Thoracic aorta (tissue), 2 donors: ENCODE measurements at regions not wholly inside any gene's neighbourhood (a gene's known extent, or its start where the extent isn't known, plus 50 kb on each side); places are given as distances from the start of the nearest gene placed in this dataset.

Experiments
- ATAC-seq: fragments of 150-250 bp; one replicate; pipeline ENCODE4 v1.8.0; 2017; ENCODE audit warnings: low read depth; ENCODE audit not compliant: insufficient number of reproducible peaks, low FRiP score
- DNase-seq: peaks from one replicate; pipeline ENCODE4 v3.0.0-alpha.2; 2020; ENCODE audit warnings: low spot score
- H3K27ac ChIP-seq, 2 donors: fragments of 200-600 bp; sonication (generic); 1 replicate in 1 of 2; 2 replicates in 1 of 2; pipeline ENCODE4 v1.5.1; 2016; ENCODE audit warnings: mild to moderate bottlenecking in 2 of 2, moderate library complexity in 2 of 2
- H3K27me3 ChIP-seq: fragments of 200-600 bp; sonication (generic); replicated peaks from 2 replicates; pipeline ENCODE4 v1.6.0; 2016; ENCODE audit warnings: mild to moderate bottlenecking; ENCODE audit not compliant: insufficient read depth
- H3K36me3 ChIP-seq: fragments of 200-600 bp; sonication (generic); one replicate; pipeline ENCODE4 v1.5.1; 2016
- H3K4me1 ChIP-seq, 2 donors: fragments of 200-600 bp; sonication (generic); 1 replicate in 1 of 2; 2 replicates in 1 of 2; pipeline versions ENCODE4 v1.5.1 to v1.6.0; 2016; ENCODE audit warnings: low read depth in 2 of 2, mild to moderate bottlenecking in 1 of 2; ENCODE audit not compliant: control insufficient read depth in 1 of 2
- H3K4me3 ChIP-seq: fragments of 200-600 bp; sonication (generic); 2 replicates; pipeline ENCODE4 v1.5.1; 2016; ENCODE audit warnings: mild to moderate bottlenecking
- H3K9me3 ChIP-seq: fragments of 200-600 bp; sonication (generic); 2 replicates; pipeline ENCODE4 v1.5.1; 2016
- CTCF ChIP-seq: fragments of 200-600 bp; sonication (generic); IDR thresholded peaks from one replicate; pipeline ENCODE4 v1.5.1; 2019; ENCODE audit warnings: antibody characterized with exemption

- H3K9me3 ChIP-seq, result no peaks in the 10 kb centered on the region
- no peak for DNase-seq
- ATAC-seq, result no peak
- no peak for TF ChIP-seq CTCF
- H3K27ac ChIP-seq, result no peak overlapping the region
- no peak overlapping the region for H3K4me3 ChIP-seq
- H3K36me3 ChIP-seq, result no peaks in the 10 kb centered on the region
- H3K4me1 ChIP-seq, result no peaks in the 10 kb centered on the region
- H3K27me3 ChIP-seq, result no peaks in the 10 kb centered on the region
Measured at GRCh38 chr20:40495956-40496355, 193.1 kb downstream of the MAFB start.

GRCh38 chr20:40494248-40494647, 194.8 kb downstream of the MAFB start:
- ATAC-seq (no peak), DNase-seq (no peak)
- no peak overlapping the region for H3K4me3 ChIP-seq
- H3K27ac ChIP-seq, result no peak overlapping the region
- no peaks in the 10 kb centered on the region for H3K36me3 ChIP-seq
- no peak for TF ChIP-seq CTCF
- H3K27me3 ChIP-seq, result no peaks in the 10 kb centered on the region
- H3K9me3 ChIP-seq, result no peaks in the 10 kb centered on the region
- no peaks in the 10 kb centered on the region for H3K4me1 ChIP-seq

- no peaks in the 10 kb centered on the region for H3K27me3 ChIP-seq
- ATAC-seq, result no peak
Measured at GRCh38 chr20:40493549-40493948, 195.5 kb downstream of the MAFB start.

GRCh38 chr20:40493071-40493470, 196.0 kb downstream of the MAFB start:
- Histone ChIP-seq H3K36me3 (no peaks in the 10 kb centered on the region), H3K4me3 (no peak overlapping the region), H3K27ac (no peak overlapping the region), H3K4me1 (no peaks in the 10 kb centered on the region), H3K27me3 (no peaks in the 10 kb centered on the region), H3K9me3 (no peaks in the 10 kb centered on the region)
- ATAC-seq (no peak), DNase-seq (peak; percentile 52)
- no peak for TF ChIP-seq CTCF

More at GRCh38 chr20:40493549-40493948, 195.5 kb downstream of the MAFB start:
- no peak overlapping the region for H3K4me3 ChIP-seq
- DNase-seq, result no peak
- no peaks in the 10 kb centered on the region for H3K36me3 ChIP-seq
- H3K4me1 ChIP-seq, result no peaks in the 10 kb centered on the region
- no peak for TF ChIP-seq CTCF
- no peak overlapping the region for H3K27ac ChIP-seq
- no peaks in the 10 kb centered on the region for H3K9me3 ChIP-seq

- no peaks in the 10 kb centered on the region for H3K27me3 ChIP-seq
- no peak overlapping the region for H3K4me3 ChIP-seq
- no peak overlapping the region for H3K27ac ChIP-seq
- no peak for ATAC-seq
- TF ChIP-seq CTCF, result no peak
- H3K36me3 ChIP-seq, result no peaks in the 10 kb centered on the region
- no peaks in the 10 kb centered on the region for H3K4me1 ChIP-seq
- peaks cover 3% of the 10 kb centered on the region for H3K9me3 ChIP-seq
- no peak for DNase-seq
Measured at GRCh38 chr20:40491009-40491590, 197.9 kb downstream of the MAFB start.
